Fibroblast of lung (primary cell): ENCODE measurements at regions not wholly inside any gene's neighbourhood (a gene's known extent, or its start where the extent isn't known, plus 50 kb on each side); places are given as distances from the start of the nearest gene placed in this dataset.

Experiments used
- DNase-seq, 2 donors: peaks; one replicate each; pipeline versions ENCODE4 v3.0.0 to v3.0.0-alpha.2; 2010; ENCODE audit warnings: low read depth in 2 of 2
- H2AFZ ChIP-seq: 2 replicates; pipeline ENCODE4 v1.5.1; 2012; ENCODE audit warnings: low read length, control low read depth, inconsistent platforms
- H3K27ac ChIP-seq: 2 replicates; pipeline ENCODE4 v1.5.1; 2011; ENCODE audit warnings: low read length, control low read depth; ENCODE audit not compliant: insufficient read depth
- H3K27me3 ChIP-seq: 2 replicates; pipeline ENCODE4 v1.5.1; 2011; ENCODE audit warnings: mild to moderate bottlenecking, low read length; ENCODE audit not compliant: control insufficient read depth, insufficient read depth
- H3K36me3 ChIP-seq: 2 replicates; pipeline ENCODE4 v1.5.1; 2011; ENCODE audit warnings: low read length; ENCODE audit not compliant: control insufficient read depth, insufficient read depth
- H3K4me1 ChIP-seq: 2 replicates; pipeline ENCODE4 v1.5.1; 2011; ENCODE audit warnings: low read length; ENCODE audit not compliant: control insufficient read depth, insufficient read depth; ENCODE audit errors: extremely low read depth
- H3K4me2 ChIP-seq: 2 replicates; pipeline ENCODE4 v1.5.1; 2011; ENCODE audit warnings: low read length, control low read depth; ENCODE audit not compliant: insufficient read depth; ENCODE audit errors: extremely low read depth
- H3K4me3 ChIP-seq, 4 experiments: fragments of 200-600 bp in 1 of 4; sonication (generic) in 1 of 4; replicated peaks in 1 of 4; 2 replicates each; pipeline ENCODE4 v1.5.1; 2011 to 2016; ENCODE audit warnings: low read length in 4 of 4, low read depth in 3 of 4, mild to moderate bottlenecking in 3 of 4, control low read depth in 2 of 4, inconsistent platforms in 1 of 4, mixed read lengths in 1 of 4; ENCODE audit not compliant: insufficient read depth in 1 of 4; ENCODE audit errors: control extremely low read depth in 1 of 4
- H3K79me2 ChIP-seq: 2 replicates; pipeline ENCODE4 v1.5.1; 2012; ENCODE audit warnings: mild to moderate bottlenecking, low read length, inconsistent platforms; ENCODE audit not compliant: control insufficient read depth, insufficient read depth
- H3K9ac ChIP-seq: 2 replicates; pipeline ENCODE4 v1.5.1; 2011; ENCODE audit warnings: mild to moderate bottlenecking, low read length, control low read depth; ENCODE audit not compliant: insufficient read depth
- H3K9me3 ChIP-seq: 2 replicates; pipeline ENCODE4 v1.5.1; 2012; ENCODE audit warnings: low read depth, low read length; ENCODE audit not compliant: control insufficient read depth, insufficient read depth
- H4K20me1 ChIP-seq: 2 replicates; pipeline ENCODE4 v1.5.1; 2011; ENCODE audit warnings: low read length; ENCODE audit not compliant: control insufficient read depth, insufficient read depth; ENCODE audit errors: extremely low read depth
- CTCF ChIP-seq, 2 donors: IDR thresholded peaks in 1 of 2; conservative IDR thresholded peaks in 1 of 2; 1 replicate in 1 of 2; 2 replicates in 1 of 2; pipeline ENCODE4 v1.5.1; 2011 to 2012; ENCODE audit warnings: low read length in 2 of 2, control low read depth in 1 of 2, inconsistent platforms in 1 of 2, low read depth in 1 of 2, mild to moderate bottlenecking in 1 of 2
- EZH2 ChIP-seq: IDR thresholded peaks from 2 replicates; pipeline ENCODE4 v1.5.1; 2012; ENCODE audit warnings: low read length, control low read depth, mild to moderate bottlenecking; ENCODE audit errors: missing control alignments

- Histone ChIP-seq H3K9me3 (no peaks in the 10 kb centered on the region), H2AFZ (no peak overlapping the region), H4K20me1 (no peaks in the 10 kb centered on the region), H3K36me3 (no peaks in the 10 kb centered on the region), H3K27ac (no peak overlapping the region), H3K79me2 (no peaks in the 10 kb centered on the region), H3K4me2 (no peak overlapping the region), H3K9ac (no peak overlapping the region), H3K4me1 (no peaks in the 10 kb centered on the region), H3K27me3 (no peaks in the 10 kb centered on the region), H3K4me3 (no peak overlapping the region)
- TF ChIP-seq CTCF (conservative IDR thresholded peaks at IDR 0.05 in 1 of 2, IDR thresholded peaks at IDR 0.05 in 1 of 2; ENCODE audit: low read depth in 1 of 2, low read length in 2 of 2) (no peak), EZH2 (no peak)
- DNase-seq: peak in 1 of 2 donors; percentile 1
Observed at GRCh38 chr6:49082611-49083010, 380.4 kb downstream of the MMUT start.

GRCh38 chr6:49072885-49073620, 390.0 kb downstream of the MMUT start:
- no peak for DNase-seq
- H3K27ac ChIP-seq: no peak overlapping the region
- no peaks in the 10 kb centered on the region for H3K4me1 ChIP-seq
- H3K36me3 ChIP-seq: no peaks in the 10 kb centered on the region
- H3K79me2 ChIP-seq: no peaks in the 10 kb centered on the region
- no peak overlapping the region for H3K4me3 ChIP-seq
- H3K27me3 ChIP-seq: no peaks in the 10 kb centered on the region
- no peaks in the 10 kb centered on the region for H4K20me1 ChIP-seq
- no peak overlapping the region for H3K4me2 ChIP-seq
- no peak overlapping the region for H3K9ac ChIP-seq
- no peaks in the 10 kb centered on the region for H3K9me3 ChIP-seq
- TF ChIP-seq CTCF (conservative IDR thresholded peaks at IDR 0.05 in 1 of 2, IDR thresholded peaks at IDR 0.05 in 1 of 2; ENCODE audit: low read depth in 1 of 2, low read length in 2 of 2) (no peak), EZH2 (no peak)
- no peak overlapping the region for H2AFZ ChIP-seq

GRCh38 chr6:49072146-49072545, 390.9 kb downstream of the MMUT start:
- Histone ChIP-seq H2AFZ (no peak overlapping the region), H3K27me3 (no peaks in the 10 kb centered on the region), H3K4me2 (no peak overlapping the region), H3K79me2 (no peaks in the 10 kb centered on the region), H3K36me3 (no peaks in the 10 kb centered on the region), H3K4me1 (no peaks in the 10 kb centered on the region), H3K4me3 (no peak overlapping the region), H3K27ac (no peak overlapping the region), H3K9me3 (no peaks in the 10 kb centered on the region), H3K9ac (no peak overlapping the region), H4K20me1 (no peaks in the 10 kb centered on the region)
- TF ChIP-seq EZH2 (no peak), CTCF (conservative IDR thresholded peaks at IDR 0.05 in 1 of 2, IDR thresholded peaks at IDR 0.05 in 1 of 2; ENCODE audit: low read depth in 1 of 2, low read length in 2 of 2) (no peak)
- no peak for DNase-seq
